ENCODE measurements at regions not wholly inside any gene's neighbourhood (a gene's known extent, or its start where the extent isn't known, plus 50 kb on each side); places are given as distances from the start of the nearest gene placed in this dataset.

- H3K4me1 Mint-ChIP-seq (ENCODE audit: low read depth) = no peaks in the 10 kb centered on the region
- no peaks in the 10 kb centered on the region for H3K4me1 ChIP-seq (ENCODE audit: insufficient read depth, low read length)
- H3K27me3 ChIP-seq (ENCODE audit: control insufficient read depth in 1 of 2, insufficient read depth in 2 of 2, low read length in 2 of 2) = peaks cover 0 to 2% of the 10 kb centered on the region in 2 experiments
- no peak overlapping the region for H3K4me3 Mint-ChIP-seq
- peaks cover 19% of the 10 kb centered on the region for H3K27me3 Mint-ChIP-seq
- ATAC-seq (ENCODE audit: poor library complexity) (no peak), DNase-seq (no peak)
- H3K4me3 ChIP-seq (ENCODE audit: low read length) = no peak overlapping the region
- TF ChIP-seq CTCF (IDR thresholded peaks at IDR 0.05) = no peak
- peaks cover 0 to 15% of the 10 kb centered on the region in 2 experiments for H3K9me3 ChIP-seq (ENCODE audit: control insufficient read depth in 1 of 2, insufficient read depth in 1 of 2, low read length in 2 of 2)
- H3K27ac Mint-ChIP-seq = no peak overlapping the region
- H3K36me3 ChIP-seq (ENCODE audit: insufficient read depth, low read length) = no peaks in the 10 kb centered on the region
- no peaks in the 10 kb centered on the region for H3K36me3 Mint-ChIP-seq (ENCODE audit: low read depth)
- intact Hi-C loops (cut with DNase I, micrococcal nuclease) = no loop called here
- H3K27ac ChIP-seq (ENCODE audit: low read depth in 1 of 2, low read length in 2 of 2) = no peak overlapping the region
- no peaks in the 10 kb centered on the region for H3K9me3 Mint-ChIP-seq
- ChIA-PET CTCF (no interaction called here), POLR2A (no interaction called here)
Observed at GRCh38 chr20:56839786-56840185, 210.7 kb downstream of the TFAP2C start.

DNA sequence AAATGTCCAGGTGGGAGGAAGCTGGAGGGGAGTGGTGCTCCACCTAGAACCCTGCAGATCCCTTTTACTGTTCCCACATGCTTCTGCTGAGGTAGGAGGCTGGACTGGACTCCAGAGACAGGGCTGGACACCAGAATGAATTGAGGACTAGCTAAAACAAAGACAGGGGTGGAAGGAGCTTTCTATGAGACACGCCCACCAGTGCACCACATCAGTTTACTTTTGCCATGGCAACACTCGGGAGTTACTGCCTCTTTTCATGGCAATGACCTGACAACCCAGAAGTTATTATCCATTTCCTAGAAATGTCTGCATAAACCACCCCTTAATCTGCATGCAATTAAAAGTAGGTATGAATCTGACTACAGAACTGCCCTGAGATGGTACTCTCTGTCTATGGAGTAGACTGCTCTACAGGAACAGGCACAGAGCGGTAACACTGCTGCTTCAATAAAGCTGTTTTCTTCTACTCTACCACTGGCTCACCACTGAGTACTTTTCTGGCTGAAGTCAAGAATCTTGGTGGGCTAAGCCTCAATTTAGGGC is 211.7 kb downstream of the TFAP2C start:
- H3K27me3 ChIP-seq (ENCODE audit: control insufficient read depth in 1 of 2, insufficient read depth in 2 of 2, low read length in 2 of 2) = peaks cover 0 to 2% of the 10 kb centered on the region in 2 experiments
- H3K27ac ChIP-seq (ENCODE audit: low read depth in 1 of 2, low read length in 2 of 2) = no peak overlapping the region
- intact Hi-C loops (cut with DNase I, micrococcal nuclease) = no loop called here
- no peak overlapping the region for H3K4me3 Mint-ChIP-seq
- H3K27ac Mint-ChIP-seq = no peak overlapping the region
- DNase-seq = no peak
- no peaks in the 10 kb centered on the region for H3K4me1 ChIP-seq (ENCODE audit: insufficient read depth, low read length)
- ChIA-PET CTCF (no interaction called here), POLR2A (no interaction called here)
- no peak overlapping the region for H3K4me3 ChIP-seq (ENCODE audit: low read length)
- no peak for TF ChIP-seq CTCF (IDR thresholded peaks at IDR 0.05)
- no peaks in the 10 kb centered on the region for H3K9me3 Mint-ChIP-seq
- no peak for ATAC-seq (ENCODE audit: poor library complexity)
- H3K4me1 Mint-ChIP-seq (ENCODE audit: low read depth) = no peaks in the 10 kb centered on the region
- no peaks in the 10 kb centered on the region for H3K36me3 Mint-ChIP-seq (ENCODE audit: low read depth)
- H3K27me3 Mint-ChIP-seq = peaks cover 24% of the 10 kb centered on the region
- peaks cover 0 to 15% of the 10 kb centered on the region in 2 experiments for H3K9me3 ChIP-seq (ENCODE audit: control insufficient read depth in 1 of 2, insufficient read depth in 1 of 2, low read length in 2 of 2)
- H3K36me3 ChIP-seq (ENCODE audit: insufficient read depth, low read length) = no peaks in the 10 kb centered on the region

DNA sequence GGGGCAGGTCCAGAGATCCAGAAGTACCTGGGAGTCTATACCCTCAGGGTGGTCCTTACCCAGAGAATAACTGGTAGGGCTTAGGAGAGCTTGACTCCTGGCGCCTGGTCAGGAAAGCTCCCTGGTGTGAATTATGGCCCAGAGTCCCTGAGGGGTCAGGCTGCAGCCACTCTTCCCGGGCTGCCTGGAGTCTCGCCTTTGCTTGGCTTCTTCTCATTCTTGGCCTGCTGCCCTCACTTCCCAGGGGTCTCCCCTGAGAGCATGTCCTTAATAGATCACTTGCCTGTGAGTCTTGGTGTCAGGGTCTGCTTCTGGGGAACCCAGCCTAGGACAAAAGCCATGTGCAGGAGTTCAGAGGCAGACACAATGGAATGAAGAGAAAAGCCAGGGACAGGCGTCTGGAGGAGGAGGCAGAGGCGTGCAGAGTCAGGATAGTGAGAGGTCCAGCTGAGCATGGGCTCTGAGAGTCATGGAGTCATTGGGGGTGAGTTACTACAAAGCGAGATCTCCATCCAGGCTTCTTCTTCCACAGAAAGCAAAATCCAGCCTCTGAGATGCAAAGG is 212.3 kb downstream of the TFAP2C start:
- H3K9me3 Mint-ChIP-seq = no peaks in the 10 kb centered on the region

More for the DNA sequence above, 212.3 kb downstream of the TFAP2C start:
- POLR2A ChIA-PET = no interaction called here
- H3K36me3 Mint-ChIP-seq (ENCODE audit: low read depth) = no peaks in the 10 kb centered on the region
- Histone ChIP-seq H3K4me3 (ENCODE audit: low read length) (no peak overlapping the region), H3K4me1 (ENCODE audit: insufficient read depth, low read length) (no peaks in the 10 kb centered on the region), H3K27me3 (ENCODE audit: control insufficient read depth in 1 of 2, insufficient read depth in 2 of 2, low read length in 2 of 2) (peaks cover 0 to 4% of the 10 kb centered on the region in 2 experiments), H3K27ac (ENCODE audit: low read depth in 1 of 2, low read length in 2 of 2) (no peak overlapping the region), H3K36me3 (ENCODE audit: insufficient read depth, low read length) (no peaks in the 10 kb centered on the region), H3K9me3 (ENCODE audit: control insufficient read depth in 1 of 2, insufficient read depth in 1 of 2, low read length in 2 of 2) (peaks cover 0 to 15% of the 10 kb centered on the region in 2 experiments)
- no peaks in the 10 kb centered on the region for H3K4me1 Mint-ChIP-seq (ENCODE audit: low read depth)
- CTCF ChIA-PET = no interaction called here
- intact Hi-C loops (cut with DNase I, micrococcal nuclease) = no loop called here
- TF ChIP-seq CTCF (IDR thresholded peaks at IDR 0.05) = no peak
- no peak for DNase-seq
- H3K27ac Mint-ChIP-seq = no peak overlapping the region
- peaks cover 25% of the 10 kb centered on the region for H3K27me3 Mint-ChIP-seq
- no peak for ATAC-seq (ENCODE audit: poor library complexity)
- H3K4me3 Mint-ChIP-seq = no peak overlapping the region

Data from CD4-positive, alpha-beta T cell (primary cell).